H9 (cell line): ENCODE measurements at regions not wholly inside any gene's neighbourhood (a gene's known extent, or its start where the extent isn't known, plus 50 kb on each side); places are given as distances from the start of the nearest gene placed in this dataset.

Source experiments
- DNase-seq: peaks from one replicate; pipeline ENCODE4 v3.0.0-alpha.2; 2017
- H2AFZ ChIP-seq: one replicate; pipeline ENCODE4 v1.6.1; 2013; ENCODE audit warnings: mild to moderate bottlenecking, low read length, control low read depth, moderate library complexity
- H2AK5ac ChIP-seq: 2 replicates; pipeline ENCODE4 v1.6.1; 2013; ENCODE audit warnings: low read length, control low read depth, mixed read lengths; ENCODE audit not compliant: insufficient read length
- H2BK120ac ChIP-seq: one replicate; pipeline ENCODE4 v1.6.1; 2013; ENCODE audit warnings: low read depth, mild to moderate bottlenecking, low read length, control low read depth, inconsistent platforms; ENCODE audit not compliant: poor library complexity, severe bottlenecking
- H2BK12ac ChIP-seq: 2 replicates; pipeline ENCODE4 v1.6.1; 2013; ENCODE audit warnings: low read length, control low read depth, mixed read lengths, low read depth; ENCODE audit not compliant: insufficient read length
- H2BK15ac ChIP-seq: 2 replicates; pipeline ENCODE4 v1.6.1; 2013; ENCODE audit warnings: low read depth, low read length, control low read depth
- H2BK20ac ChIP-seq: one replicate; pipeline ENCODE4 v1.6.1; 2013; ENCODE audit warnings: low read depth, mild to moderate bottlenecking, low read length, control low read depth, inconsistent platforms; ENCODE audit not compliant: poor library complexity, severe bottlenecking
- H2BK5ac ChIP-seq: 2 replicates; pipeline ENCODE4 v1.6.1; 2013; ENCODE audit warnings: low read length, control low read depth, mixed read lengths; ENCODE audit not compliant: insufficient read length
- H3K14ac ChIP-seq: 2 replicates; pipeline ENCODE4 v1.6.1; 2013; ENCODE audit warnings: low read length, control low read depth; ENCODE audit not compliant: insufficient read depth
- H3K18ac ChIP-seq: 2 replicates; pipeline ENCODE4 v1.6.1; 2013; ENCODE audit warnings: low read depth, mild to moderate bottlenecking, mixed read lengths, low read length, control low read depth; ENCODE audit not compliant: insufficient read length
- H3K23ac ChIP-seq: 2 replicates; pipeline ENCODE4 v1.6.1; 2013; ENCODE audit warnings: low read length, control low read depth, mixed read lengths, low read depth; ENCODE audit not compliant: insufficient read length
- H3K23me2 ChIP-seq: 2 replicates; pipeline ENCODE4 v1.6.1; 2013; ENCODE audit warnings: low read depth, mild to moderate bottlenecking, mixed read lengths, low read length, control low read depth; ENCODE audit not compliant: insufficient read length, poor library complexity, severe bottlenecking
- H3K27ac ChIP-seq: 2 replicates; pipeline ENCODE4 v1.5.1; 2013; ENCODE audit warnings: low read length, control low read depth, mixed read lengths, low read depth; ENCODE audit not compliant: insufficient read length
- H3K27me3 ChIP-seq: 2 replicates; pipeline ENCODE4 v1.6.1; 2013; ENCODE audit warnings: low read length, control low read depth, inconsistent platforms; ENCODE audit not compliant: insufficient read depth
- H3K4ac ChIP-seq: 2 replicates; pipeline ENCODE4 v1.6.1; 2013; ENCODE audit warnings: low read depth, mild to moderate bottlenecking, control low read depth, inconsistent platforms, low read length, moderate library complexity
- H3K4me1 ChIP-seq: 2 replicates; pipeline ENCODE4 v1.6.1; 2013; ENCODE audit warnings: low read length, control low read depth, inconsistent platforms; ENCODE audit not compliant: insufficient read depth
- H3K4me2 ChIP-seq: 2 replicates; pipeline ENCODE4 v1.6.1; 2013; ENCODE audit warnings: low read length, control low read depth, mixed read lengths; ENCODE audit not compliant: insufficient read length, insufficient read depth
- H3K56ac ChIP-seq: 2 replicates; pipeline ENCODE4 v1.6.1; 2013; ENCODE audit warnings: low read depth, mild to moderate bottlenecking, mixed read lengths, low read length, control low read depth; ENCODE audit not compliant: insufficient read length
- H3K79me1 ChIP-seq: 2 replicates; pipeline ENCODE4 v1.6.1; 2013; ENCODE audit warnings: low read depth, mild to moderate bottlenecking, moderate library complexity, low read length, control low read depth, inconsistent platforms; ENCODE audit not compliant: insufficient read depth, poor library complexity, severe bottlenecking
- H3K79me2 ChIP-seq: 2 replicates; pipeline ENCODE4 v1.6.1; 2013; ENCODE audit warnings: low read length, control low read depth, inconsistent platforms; ENCODE audit not compliant: insufficient read depth
- H3K9ac ChIP-seq: 2 replicates; pipeline ENCODE4 v1.6.1; 2013; ENCODE audit warnings: low read length, control low read depth, mixed read lengths; ENCODE audit not compliant: insufficient read length; ENCODE audit errors: extremely low read depth
- H3K9me3 ChIP-seq: one replicate; pipeline ENCODE4 v1.6.1; 2013; ENCODE audit warnings: low read depth, low read length, inconsistent platforms; ENCODE audit not compliant: control insufficient read depth
- H3T11ph ChIP-seq: one replicate; pipeline ENCODE4 v1.6.1; 2013; ENCODE audit warnings: mild to moderate bottlenecking, low read length, control low read depth, inconsistent platforms
- H4K20me1 ChIP-seq: one replicate; pipeline ENCODE4 v1.6.1; 2013; ENCODE audit not compliant: control insufficient read depth, insufficient read length, insufficient read depth
- H4K5ac ChIP-seq: 2 replicates; pipeline ENCODE4 v1.6.1; 2013; ENCODE audit warnings: low read depth, mild to moderate bottlenecking, mixed read lengths, low read length, control low read depth; ENCODE audit not compliant: insufficient read length
- H4K8ac ChIP-seq: replicated peaks from 2 replicates; pipeline ENCODE4 v1.6.1; 2013; ENCODE audit warnings: low read length, control low read depth, mixed read lengths, low read depth; ENCODE audit not compliant: insufficient read length
- H4K91ac ChIP-seq: 2 replicates; pipeline ENCODE4 v1.6.1; 2013; ENCODE audit warnings: low read depth, mild to moderate bottlenecking, moderate library complexity, mixed read lengths, low read length, control low read depth; ENCODE audit not compliant: insufficient read length
- H3K27ac Mint-ChIP-seq, 3 experiments: 2 replicates in 2 of 3; 3 replicates in 1 of 3; pipeline ENCODE4 v1.8.0; 2020 to 2021; ENCODE audit warnings: mixed read lengths in 3 of 3, mild to moderate bottlenecking in 1 of 3, moderate library complexity in 1 of 3
- H3K27me3 Mint-ChIP-seq: 2 replicates; pipeline ENCODE4 v1.8.0; 2021; ENCODE audit warnings: low read depth, mild to moderate bottlenecking, moderate library complexity, mixed read lengths
- H3K36me3 Mint-ChIP-seq, 3 experiments: 2 replicates in 2 of 3; 3 replicates in 1 of 3; pipeline ENCODE4 v1.8.0; 2020 to 2021; ENCODE audit warnings: low read depth in 3 of 3, mixed read lengths in 3 of 3; ENCODE audit not compliant: insufficient read depth in 1 of 3
- H3K4me1 Mint-ChIP-seq, 2 experiments: 2 replicates each; pipeline ENCODE4 v1.8.0; 2020; ENCODE audit warnings: mixed read lengths in 2 of 2
- H3K4me3 Mint-ChIP-seq, 2 experiments: 2 replicates in 1 of 2; 3 replicates in 1 of 2; pipeline ENCODE4 v1.8.0; 2020 to 2021; ENCODE audit warnings: mild to moderate bottlenecking in 2 of 2, mixed read lengths in 2 of 2, moderate library complexity in 1 of 2
- H3K9me3 Mint-ChIP-seq, 2 experiments: 2 replicates in 1 of 2; 3 replicates in 1 of 2; pipeline ENCODE4 v1.8.0; 2020; ENCODE audit warnings: mild to moderate bottlenecking in 2 of 2, mixed read lengths in 2 of 2, moderate library complexity in 1 of 2
- WGBS: extraction: QIAGEN DNeasy Blood & Tissue Kit; methylation state at CpG from one replicate; pipeline ENCODE4 v1.1.7; 2013; ENCODE audit warnings: missing lambda C conversion rate, low lambda C conversion rate, mixed read lengths; ENCODE audit not compliant: insufficient read length; ENCODE audit errors: extremely low coverage; 5-methylcytosine and 5-hydroxymethylcytosine counted together
- TF ChIP-seq, protein P1 (sequence below): fragments of 200-600 bp; sonication (generic); conservative IDR thresholded peaks from 3 replicates; pipeline ENCODE4 v1.8.0; 2021; ENCODE audit warnings: antibody characterized with exemption, mild to moderate bottlenecking

DNA sequence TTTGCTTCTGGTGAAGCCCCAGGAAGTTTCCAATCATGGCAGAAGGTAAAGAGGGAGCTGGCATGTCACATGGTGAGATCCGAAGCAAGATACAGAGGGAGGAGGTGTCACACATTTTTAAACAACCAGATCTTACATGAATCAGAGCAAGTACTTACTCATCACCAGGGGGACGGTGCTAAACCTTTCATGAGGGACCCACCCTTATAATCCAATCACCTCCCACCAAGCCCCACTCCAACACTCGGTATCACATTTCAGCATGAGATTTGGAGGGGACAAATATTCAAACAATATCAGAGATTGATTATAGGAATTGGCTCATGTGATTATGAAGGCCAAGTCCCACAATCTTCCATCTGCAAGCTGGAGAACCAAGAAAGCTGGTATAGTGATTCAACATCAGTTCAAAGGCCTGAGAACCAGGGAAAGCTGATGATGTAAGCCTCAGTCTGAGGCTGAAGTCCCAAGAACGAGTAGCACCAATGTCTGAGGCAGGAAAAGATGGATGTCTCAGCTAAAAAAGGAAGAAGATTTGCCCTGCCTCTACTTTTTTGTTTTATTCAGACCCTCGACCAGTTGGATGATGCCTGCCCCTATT, 58.6 kb upstream of the WDFY2 start:
- H3K79me2 ChIP-seq: no peaks in the 10 kb centered on the region
- H3K79me1 ChIP-seq: no peaks in the 10 kb centered on the region
- H3K4me1 ChIP-seq: no peaks in the 10 kb centered on the region; the same call in 1 of the 2 replicates
- no peak overlapping the region for H4K8ac ChIP-seq
- H3K56ac ChIP-seq: no peak overlapping the region
- no peak overlapping the region for H3K4ac ChIP-seq
- no peaks in the 10 kb centered on the region for H3K27me3 ChIP-seq
- no peak overlapping the region for H3K4me2 ChIP-seq
- H2BK120ac ChIP-seq: no peak overlapping the region
- no peaks in the 10 kb centered on the region for H3K23me2 ChIP-seq
- H3K27ac ChIP-seq: no peak overlapping the region
- no peaks in the 10 kb centered on the region; a peak in 1 of 4 replicates for H3K4me1 Mint-ChIP-seq
- TF ChIP-seq, protein P1, sequence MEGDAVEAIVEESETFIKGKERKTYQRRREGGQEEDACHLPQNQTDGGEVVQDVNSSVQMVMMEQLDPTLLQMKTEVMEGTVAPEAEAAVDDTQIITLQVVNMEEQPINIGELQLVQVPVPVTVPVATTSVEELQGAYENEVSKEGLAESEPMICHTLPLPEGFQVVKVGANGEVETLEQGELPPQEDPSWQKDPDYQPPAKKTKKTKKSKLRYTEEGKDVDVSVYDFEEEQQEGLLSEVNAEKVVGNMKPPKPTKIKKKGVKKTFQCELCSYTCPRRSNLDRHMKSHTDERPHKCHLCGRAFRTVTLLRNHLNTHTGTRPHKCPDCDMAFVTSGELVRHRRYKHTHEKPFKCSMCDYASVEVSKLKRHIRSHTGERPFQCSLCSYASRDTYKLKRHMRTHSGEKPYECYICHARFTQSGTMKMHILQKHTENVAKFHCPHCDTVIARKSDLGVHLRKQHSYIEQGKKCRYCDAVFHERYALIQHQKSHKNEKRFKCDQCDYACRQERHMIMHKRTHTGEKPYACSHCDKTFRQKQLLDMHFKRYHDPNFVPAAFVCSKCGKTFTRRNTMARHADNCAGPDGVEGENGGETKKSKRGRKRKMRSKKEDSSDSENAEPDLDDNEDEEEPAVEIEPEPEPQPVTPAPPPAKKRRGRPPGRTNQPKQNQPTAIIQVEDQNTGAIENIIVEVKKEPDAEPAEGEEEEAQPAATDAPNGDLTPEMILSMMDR: no peak
- no peak overlapping the region for H3K27ac Mint-ChIP-seq
- H3K9me3 Mint-ChIP-seq: peaks cover 0 to 13% of the 10 kb centered on the region in 2 experiments
- H3K9ac ChIP-seq: no peak overlapping the region
- no peak overlapping the region for H4K91ac ChIP-seq
- no peak overlapping the region for H3K4me3 Mint-ChIP-seq
- no peak overlapping the region for H2BK5ac ChIP-seq
- no peak overlapping the region for H3K23ac ChIP-seq
- H3K36me3 Mint-ChIP-seq: peaks cover 0 to 2% (median 0%) of the 10 kb centered on the region in 3 experiments; a peak in 2 of 7 replicates
- H2BK12ac ChIP-seq: no peak overlapping the region
- no peak for DNase-seq
- H2BK20ac ChIP-seq: no peak overlapping the region
- H3K18ac ChIP-seq: no peak overlapping the region
- no peak overlapping the region for H3T11ph ChIP-seq
- H3K27me3 Mint-ChIP-seq: peaks cover 4% of the 10 kb centered on the region; the same call in 1 of the 2 replicates
- H3K14ac ChIP-seq: no peak overlapping the region
- H4K5ac ChIP-seq: no peak overlapping the region
- no peak overlapping the region for H2BK15ac ChIP-seq
- no peaks in the 10 kb centered on the region for H3K9me3 ChIP-seq
- H2AFZ ChIP-seq: no peak overlapping the region
- no CpG with 5 or more reads among the region's 5 CpGs for WGBS
- H4K20me1 ChIP-seq: no peaks in the 10 kb centered on the region
- H2AK5ac ChIP-seq: no peak overlapping the region
